ENCODE measurements at regions not wholly inside any gene's neighbourhood (a gene's known extent, or its start where the extent isn't known, plus 50 kb on each side); places are given as distances from the start of the nearest gene placed in this dataset.

DNA sequence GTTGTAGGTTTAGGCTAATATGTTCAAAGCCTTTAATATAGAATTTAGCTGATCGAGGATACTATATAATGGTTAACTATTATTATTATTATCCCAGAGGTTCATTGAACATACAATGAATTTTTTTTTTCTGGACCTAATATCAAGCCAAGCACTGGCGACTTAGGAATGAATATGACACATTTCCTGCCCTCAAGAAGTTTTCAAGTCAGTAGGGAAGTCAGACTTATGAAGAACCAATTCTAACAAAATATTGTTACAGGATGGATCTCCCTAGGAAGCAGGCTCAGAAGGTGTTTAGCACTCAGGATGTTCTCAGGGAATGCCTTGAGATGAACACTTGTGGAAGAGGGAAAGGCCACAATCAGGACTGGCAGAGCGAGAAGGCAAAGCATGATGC lies 211.8 kb upstream of the FGGY start:
- no peak for DNase-seq (ENCODE audit: low read depth)

- DNase-seq (ENCODE audit: low read depth), result no peak
Measured at GRCh38 chr1:59089036-59089798, 207.7 kb upstream of the FGGY start.

DNA sequence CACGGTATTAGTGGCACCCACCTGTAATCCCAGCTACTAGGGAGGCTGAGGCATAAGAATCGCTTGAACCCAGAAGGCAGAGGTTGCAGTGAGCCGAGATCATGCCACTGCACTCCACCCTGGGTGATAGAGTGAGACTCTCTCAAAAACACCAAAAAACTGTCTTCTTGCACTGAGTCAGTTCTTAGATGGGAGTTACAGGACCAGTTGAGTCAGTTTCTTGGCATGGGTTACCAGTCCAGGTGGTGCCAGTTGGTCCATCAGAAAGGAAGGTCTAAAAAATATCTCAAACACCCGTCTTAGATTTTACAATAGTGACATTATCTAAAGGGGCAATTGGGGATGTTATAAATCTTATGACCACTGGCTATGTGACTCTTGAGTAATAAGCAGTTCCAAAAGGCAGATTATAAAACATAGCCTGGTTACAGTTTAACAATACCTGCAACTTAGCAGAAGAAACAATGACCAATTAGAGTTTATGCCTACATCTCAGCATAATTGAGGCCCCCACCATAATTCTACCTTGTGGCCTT lies 206.9 kb upstream of the FGGY start:
- no peak for DNase-seq (ENCODE audit: low read depth)

- DNase-seq (ENCODE audit: low read depth), result no peak
Measured at GRCh38 chr1:59092126-59092525, 204.8 kb upstream of the FGGY start.

GRCh38 chr1:59094001-59094400 lies 202.9 kb upstream of the FGGY start:
- no peak for DNase-seq (ENCODE audit: low read depth)

- DNase-seq (ENCODE audit: low read depth), result no peak
Measured at GRCh38 chr1:59096501-59096900, 200.4 kb upstream of the FGGY start.

GRCh38 chr1:59098655-59099054 lies 198.2 kb upstream of the FGGY start:
- DNase-seq (ENCODE audit: low read depth), result no peak

GRCh38 chr1:59100708-59101374 lies 196.1 kb upstream of the FGGY start:
- no peak for DNase-seq (ENCODE audit: low read depth)

- DNase-seq (ENCODE audit: low read depth), result no peak
Measured at GRCh38 chr1:59101518-59101917, 195.4 kb upstream of the FGGY start.

- DNase-seq (ENCODE audit: low read depth), result no peak
Measured at GRCh38 chr1:59103457-59103856, 193.4 kb upstream of the FGGY start.

GRCh38 chr1:59104191-59104760 lies 192.6 kb upstream of the FGGY start:
- no peak for DNase-seq (ENCODE audit: low read depth)

DNA sequence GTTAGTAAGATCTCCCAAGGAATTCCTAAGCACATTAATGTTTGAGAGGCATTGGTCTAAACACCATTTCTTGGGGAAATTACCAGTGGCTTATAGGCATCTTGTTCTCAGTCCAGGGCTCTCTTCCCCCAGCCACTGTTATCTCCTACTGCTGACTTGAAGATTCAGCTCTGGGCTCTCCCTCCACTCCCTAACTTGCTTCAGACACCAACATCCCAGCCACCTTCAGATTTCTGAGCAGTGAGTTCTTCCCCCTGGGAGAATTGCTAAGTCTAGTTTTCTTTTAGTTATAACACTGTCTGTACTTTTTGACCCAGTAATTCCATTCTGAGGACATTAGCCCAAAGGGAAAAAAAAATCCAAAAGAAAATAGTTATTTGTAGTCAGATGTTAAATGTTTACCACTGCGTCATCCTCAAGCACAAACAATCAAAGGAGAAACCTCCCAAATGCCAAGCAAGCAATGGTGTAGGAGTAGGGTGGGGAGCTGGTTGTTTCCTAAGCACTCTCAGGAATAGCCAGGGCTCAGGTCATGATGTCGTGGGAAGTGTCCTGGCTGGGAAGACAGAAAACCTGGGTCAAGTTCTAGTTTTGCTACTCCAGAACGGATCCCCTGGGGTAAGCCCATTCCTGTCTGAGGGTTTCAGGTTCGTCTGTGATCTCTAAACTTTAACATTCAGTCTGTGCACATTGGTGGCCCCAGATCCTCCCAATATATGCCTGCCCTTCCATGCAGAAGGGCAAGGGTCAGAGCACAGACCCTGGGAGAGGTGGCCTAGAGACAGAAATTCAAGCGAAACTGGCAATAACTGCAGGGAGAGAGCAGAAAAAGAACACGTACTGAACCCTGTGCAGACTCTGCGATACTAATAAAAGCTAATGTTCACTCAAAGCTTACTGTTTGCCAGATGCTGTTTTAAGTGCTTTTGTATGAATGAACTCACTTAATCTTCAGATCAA lies 191.1 kb upstream of the FGGY start:
- no peak for DNase-seq (ENCODE audit: low read depth)

- no peak for DNase-seq (ENCODE audit: low read depth)
Measured at GRCh38 chr1:59107516-59107915, 189.4 kb upstream of the FGGY start.

DNA sequence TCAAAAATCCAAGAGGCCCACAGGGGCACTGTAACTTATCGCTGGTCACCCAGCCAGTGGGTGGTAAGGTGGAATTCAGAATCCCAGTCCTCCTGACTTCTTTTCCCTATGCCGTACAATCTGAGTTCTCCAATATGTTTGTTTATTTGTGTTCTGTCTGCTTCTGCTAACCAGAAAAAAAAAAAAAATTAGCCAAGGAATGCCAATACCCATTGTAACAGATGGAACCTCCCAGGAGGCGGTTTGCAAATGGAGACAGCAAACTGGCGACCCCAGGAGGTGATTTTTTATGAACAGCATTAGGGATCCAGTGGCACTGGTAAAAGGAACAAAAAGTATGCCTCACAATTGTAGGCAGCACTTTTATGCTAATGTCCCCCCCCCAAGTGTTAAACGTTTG lies 189.0 kb upstream of the FGGY start:
- DNase-seq (ENCODE audit: low read depth), result no peak

- no peak for DNase-seq (ENCODE audit: low read depth)
Measured at GRCh38 chr1:59108481-59109317, 188.2 kb upstream of the FGGY start.

DNA sequence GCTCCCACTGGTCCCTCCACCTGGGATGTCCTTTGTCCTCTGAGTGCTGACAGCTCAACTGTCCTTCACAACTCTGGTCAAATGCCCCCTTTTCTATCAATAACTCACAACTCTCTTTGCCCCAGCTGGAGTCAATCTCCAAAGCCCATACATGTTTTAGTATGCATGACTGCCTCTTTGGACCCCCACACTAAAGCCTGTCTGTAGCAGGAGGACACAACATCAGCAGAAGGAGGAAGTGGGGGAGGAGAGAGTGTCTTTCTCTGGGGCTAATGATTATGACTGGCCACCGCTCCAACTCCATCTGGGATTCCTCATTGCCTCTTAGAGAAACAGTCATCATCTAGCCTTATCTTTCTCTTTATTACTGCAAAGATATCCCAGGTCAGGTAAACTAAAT lies 186.6 kb upstream of the FGGY start:
- no peak for DNase-seq (ENCODE audit: low read depth)

DNA sequence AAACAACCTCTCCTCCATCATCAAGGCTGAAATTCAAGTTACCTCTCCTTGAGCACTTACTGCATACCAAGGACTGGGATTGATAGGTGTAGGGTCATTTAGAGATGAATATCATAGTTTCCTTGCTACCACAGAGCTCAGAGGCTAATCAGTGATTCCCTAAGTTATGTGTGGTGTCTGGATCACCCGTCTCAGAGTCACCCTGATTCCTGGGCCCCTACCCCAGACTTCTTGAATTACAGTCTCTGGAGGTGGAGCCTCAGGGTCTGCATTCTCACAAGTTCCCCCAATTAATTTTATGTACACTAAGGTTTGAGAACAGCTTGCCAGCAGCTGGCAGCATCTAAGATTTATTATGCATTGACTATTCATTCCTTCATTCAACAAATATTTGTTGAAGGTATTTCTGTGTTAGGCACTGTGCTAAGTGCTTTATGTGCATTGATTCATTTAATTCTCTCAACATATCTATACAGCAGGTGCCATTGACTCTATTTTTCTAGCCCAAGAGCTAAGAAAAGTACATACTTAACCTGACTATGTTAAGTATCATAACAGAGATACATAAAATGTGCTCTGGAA lies 182.9 kb upstream of the FGGY start:
- DNase-seq (ENCODE audit: low read depth), result no peak

- no peak for DNase-seq (ENCODE audit: low read depth)
Measured at GRCh38 chr1:59115865-59116264, 181.0 kb upstream of the FGGY start.

DNA sequence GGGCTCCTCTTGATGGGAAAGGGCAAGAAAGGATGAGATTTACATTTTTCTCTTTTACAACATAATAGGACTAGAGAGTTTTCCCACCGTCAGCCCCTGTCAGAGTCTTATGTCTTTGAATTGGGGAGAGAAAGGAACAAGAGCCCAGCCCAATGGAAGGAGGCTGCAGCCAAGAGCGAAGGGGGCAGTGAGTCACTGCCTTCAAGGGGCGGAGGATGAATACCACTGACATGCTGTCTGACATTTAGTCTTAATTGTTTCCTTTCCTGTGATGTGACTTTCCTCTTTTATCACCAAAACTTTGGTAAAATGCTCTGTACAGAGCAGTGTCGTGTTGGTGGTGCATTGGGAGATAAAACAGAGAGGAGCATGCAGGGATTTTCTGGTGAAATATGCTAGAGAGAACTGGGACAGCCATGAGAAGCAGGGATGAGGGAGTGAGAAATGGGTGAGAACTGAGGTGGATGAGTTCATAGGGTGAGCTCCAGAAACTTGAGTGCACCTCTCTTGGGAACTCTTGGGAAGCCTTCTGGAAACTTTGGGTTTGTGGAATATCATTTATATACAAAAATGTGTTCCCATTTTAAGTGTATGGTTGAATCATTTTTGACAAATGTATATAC lies 179.9 kb upstream of the FGGY start:
- DNase-seq (ENCODE audit: low read depth), result peak; percentile 30

DNA sequence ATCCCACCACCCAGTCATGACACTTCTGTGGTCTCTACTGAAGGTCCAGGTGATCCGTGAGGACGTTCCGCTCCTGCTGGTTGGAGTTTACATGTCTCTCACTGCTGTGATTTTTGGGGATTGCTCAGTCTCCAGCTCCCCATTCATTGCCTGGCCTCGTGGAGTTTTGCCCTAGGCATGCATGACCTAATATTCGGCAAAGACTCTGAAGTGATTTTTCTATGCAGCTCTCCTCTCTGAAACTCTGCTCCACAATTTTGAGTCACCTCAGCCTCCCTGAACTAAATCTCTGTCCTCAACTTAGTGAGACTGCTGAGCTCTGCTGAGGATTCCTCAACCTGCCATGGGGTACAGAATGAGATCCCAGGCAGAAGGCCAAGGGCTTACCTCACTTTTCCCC lies 174.4 kb upstream of the FGGY start:
- DNase-seq (ENCODE audit: low read depth), result no peak
